ENCODE measurements at regions not wholly inside any gene's neighbourhood (a gene's known extent, or its start where the extent isn't known, plus 50 kb on each side); places are given as distances from the start of the nearest gene placed in this dataset.

- intact Hi-C loops (cut with DNase I): no loop called here
- Histone ChIP-seq H3K4me1 (no peaks in the 10 kb centered on the region), H3K9me3 (no peaks in the 10 kb centered on the region), H3K27me3 (no peaks in the 10 kb centered on the region), H3K36me3 (no peaks in the 10 kb centered on the region), H3K27ac (no peak overlapping the region), H3K4me3 (no peak overlapping the region)
- TF ChIP-seq POLR2A (IDR thresholded peaks at IDR 0.05): no peak
- TF ChIP-seq, protein P1, sequence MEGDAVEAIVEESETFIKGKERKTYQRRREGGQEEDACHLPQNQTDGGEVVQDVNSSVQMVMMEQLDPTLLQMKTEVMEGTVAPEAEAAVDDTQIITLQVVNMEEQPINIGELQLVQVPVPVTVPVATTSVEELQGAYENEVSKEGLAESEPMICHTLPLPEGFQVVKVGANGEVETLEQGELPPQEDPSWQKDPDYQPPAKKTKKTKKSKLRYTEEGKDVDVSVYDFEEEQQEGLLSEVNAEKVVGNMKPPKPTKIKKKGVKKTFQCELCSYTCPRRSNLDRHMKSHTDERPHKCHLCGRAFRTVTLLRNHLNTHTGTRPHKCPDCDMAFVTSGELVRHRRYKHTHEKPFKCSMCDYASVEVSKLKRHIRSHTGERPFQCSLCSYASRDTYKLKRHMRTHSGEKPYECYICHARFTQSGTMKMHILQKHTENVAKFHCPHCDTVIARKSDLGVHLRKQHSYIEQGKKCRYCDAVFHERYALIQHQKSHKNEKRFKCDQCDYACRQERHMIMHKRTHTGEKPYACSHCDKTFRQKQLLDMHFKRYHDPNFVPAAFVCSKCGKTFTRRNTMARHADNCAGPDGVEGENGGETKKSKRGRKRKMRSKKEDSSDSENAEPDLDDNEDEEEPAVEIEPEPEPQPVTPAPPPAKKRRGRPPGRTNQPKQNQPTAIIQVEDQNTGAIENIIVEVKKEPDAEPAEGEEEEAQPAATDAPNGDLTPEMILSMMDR (IDR thresholded peaks at IDR 0.05): no peak
- TF ChIP-seq POLR2AphosphoS5 (IDR thresholded peaks at IDR 0.05; ENCODE audit: insufficient read depth in 1 of 2, low read depth in 1 of 2): no peak
- DNase-seq (ENCODE audit: extremely low spot score in 2 of 2): no peak
These were observed 689.7 kb upstream of the PHF14 start for GRCh38 chr7:10284001-10284400.

- TF ChIP-seq, protein P1 (IDR thresholded peaks at IDR 0.05): no peak
- no peak for TF ChIP-seq POLR2A (IDR thresholded peaks at IDR 0.05)
- TF ChIP-seq POLR2AphosphoS5 (IDR thresholded peaks at IDR 0.05; ENCODE audit: insufficient read depth in 1 of 2, low read depth in 1 of 2): no peak
- Histone ChIP-seq H3K9me3 (no peaks in the 10 kb centered on the region), H3K4me3 (no peak overlapping the region), H3K4me1 (no peaks in the 10 kb centered on the region), H3K27ac (no peak overlapping the region), H3K36me3 (no peaks in the 10 kb centered on the region), H3K27me3 (no peaks in the 10 kb centered on the region)
- DNase-seq (ENCODE audit: extremely low spot score in 2 of 2): no peak
- intact Hi-C loops (cut with DNase I): no loop called here
These were observed 674.3 kb upstream of the PHF14 start for GRCh38 chr7:10299384-10299783.

GRCh38 chr7:10300577-10300976 is 673.1 kb upstream of the PHF14 start:
- TF ChIP-seq, protein P1 (IDR thresholded peaks at IDR 0.05): no peak
- TF ChIP-seq POLR2A (IDR thresholded peaks at IDR 0.05) (no peak), POLR2AphosphoS5 (IDR thresholded peaks at IDR 0.05; ENCODE audit: insufficient read depth in 1 of 2, low read depth in 1 of 2) (no peak)
- intact Hi-C loops (cut with DNase I): no loop called here
- no peak overlapping the region for H3K4me3 ChIP-seq
- no peak overlapping the region for H3K27ac ChIP-seq
- DNase-seq (ENCODE audit: extremely low spot score in 2 of 2): no peak
- no peaks in the 10 kb centered on the region for H3K4me1 ChIP-seq
- no peaks in the 10 kb centered on the region for H3K27me3 ChIP-seq
- H3K9me3 ChIP-seq: no peaks in the 10 kb centered on the region
- no peaks in the 10 kb centered on the region for H3K36me3 ChIP-seq

GRCh38 chr7:10308276-10308675 is 665.4 kb upstream of the PHF14 start:
- intact Hi-C loops (cut with DNase I): no loop called here
- no peaks in the 10 kb centered on the region for H3K27me3 ChIP-seq

GRCh38 chr7:10312942-10313341 is 660.7 kb upstream of the PHF14 start:
- H3K27ac ChIP-seq: no peak overlapping the region
- intact Hi-C loops (cut with DNase I): no loop called here
- no peak for TF ChIP-seq POLR2AphosphoS5 (IDR thresholded peaks at IDR 0.05; ENCODE audit: insufficient read depth in 1 of 2, low read depth in 1 of 2)
- no peak for TF ChIP-seq POLR2A (IDR thresholded peaks at IDR 0.05)
- TF ChIP-seq, protein P1 (IDR thresholded peaks at IDR 0.05): no peak
- no peaks in the 10 kb centered on the region for H3K27me3 ChIP-seq
- H3K36me3 ChIP-seq: no peaks in the 10 kb centered on the region
- H3K4me3 ChIP-seq: no peak overlapping the region
- H3K4me1 ChIP-seq: no peaks in the 10 kb centered on the region
- DNase-seq (ENCODE audit: extremely low spot score in 2 of 2): no peak
- no peaks in the 10 kb centered on the region for H3K9me3 ChIP-seq

More at GRCh38 chr7:10308276-10308675, 665.4 kb upstream of the PHF14 start:
- TF ChIP-seq, protein P1 (IDR thresholded peaks at IDR 0.05): no peak
- TF ChIP-seq POLR2A (IDR thresholded peaks at IDR 0.05) (no peak), POLR2AphosphoS5 (IDR thresholded peaks at IDR 0.05; ENCODE audit: insufficient read depth in 1 of 2, low read depth in 1 of 2) (no peak)
- H3K36me3 ChIP-seq: no peaks in the 10 kb centered on the region
- DNase-seq (ENCODE audit: extremely low spot score in 2 of 2): no peak
- H3K27ac ChIP-seq: no peak overlapping the region
- H3K9me3 ChIP-seq: no peaks in the 10 kb centered on the region
- no peaks in the 10 kb centered on the region for H3K4me1 ChIP-seq
- no peak overlapping the region for H3K4me3 ChIP-seq
